GM12878 (cell line): ENCODE measurements at regions not wholly inside any gene's neighbourhood (a gene's known extent, or its start where the extent isn't known, plus 50 kb on each side); places are given as distances from the start of the nearest gene placed in this dataset.

ENCODE experiments used
- ASH2L ChIP-seq: fragments of 300-600, 200-600 bp; sonication (generic); IDR thresholded peaks from 2 replicates; pipeline ENCODE4 v1.6.1; 2017; ENCODE audit warnings: low read depth, mild to moderate bottlenecking, borderline replicate concordance
- ATF3 ChIP-seq: IDR thresholded peaks from 2 replicates; pipeline ENCODE4 v1.6.1; 2011; ENCODE audit warnings: low read depth, mild to moderate bottlenecking, low read length, moderate library complexity, borderline replicate concordance; ENCODE audit errors: extremely low read depth
- ETV6 ChIP-seq, 2 experiments: fragments of 450-650 bp in 1 of 2; IDR thresholded peaks in 1 of 2; conservative IDR thresholded peaks in 1 of 2; 2 replicates each; pipeline ENCODE4 v1.6.1; 2014; ENCODE audit warnings: antibody characterized with exemption in 1 of 2, borderline replicate concordance in 1 of 2, low read depth in 1 of 2, mild to moderate bottlenecking in 1 of 2, moderate library complexity in 1 of 2
- GABPA ChIP-seq: IDR thresholded peaks from 2 replicates; pipeline ENCODE4 v1.6.1; 2014; ENCODE audit warnings: antibody characterized with exemption, low read depth, mild to moderate bottlenecking, inconsistent platforms
- IRF5 ChIP-seq: fragments of 450-650 bp; IDR thresholded peaks from 2 replicates; pipeline ENCODE4 v1.6.1; 2017; ENCODE audit warnings: borderline replicate concordance
- MEF2B ChIP-seq: fragments of 450-650 bp; IDR thresholded peaks from 2 replicates; pipeline ENCODE4 v1.6.1; 2018; ENCODE audit warnings: mild to moderate bottlenecking, moderate library complexity; ENCODE audit not compliant: partially characterized antibody, poor library complexity, severe bottlenecking
- NBN ChIP-seq: fragments of 450-650 bp; IDR thresholded peaks from 2 replicates; pipeline ENCODE4 v1.6.1; 2016
- NFYA ChIP-seq: IDR thresholded peaks from 2 replicates; pipeline ENCODE4 v1.6.1; 2011; ENCODE audit warnings: low read depth, mild to moderate bottlenecking, low read length, improper control_type of control experiment, borderline replicate concordance
- PAX5 ChIP-seq: IDR thresholded peaks from 2 replicates; pipeline ENCODE4 v1.6.1; 2011; ENCODE audit warnings: low read depth, low read length, borderline replicate concordance
- RB1 ChIP-seq: fragments of 450-650 bp; formaldehyde crosslinking; IDR thresholded peaks from 2 replicates; pipeline ENCODE4 v1.6.1; 2017; ENCODE audit warnings: mild to moderate bottlenecking, borderline replicate concordance
- RELA ChIP-seq: fragments of 450-650 bp; IDR thresholded peaks from 2 replicates; pipeline ENCODE4 v1.8.0; 2014; ENCODE audit warnings: borderline replicate concordance; ENCODE audit not compliant: partially characterized antibody
- SMAD1 ChIP-seq: fragments of 450-650 bp; IDR thresholded peaks from 2 replicates; pipeline ENCODE4 v1.6.1; 2018; ENCODE audit warnings: mild to moderate bottlenecking, low read depth; ENCODE audit not compliant: partially characterized antibody
- SMAD5 ChIP-seq: IDR thresholded peaks from 2 replicates; pipeline ENCODE4 v1.6.1; 2016; ENCODE audit warnings: antibody characterized with exemption, low read depth
- SP1 ChIP-seq: IDR thresholded peaks from one replicate; pipeline ENCODE4 v1.6.1; 2011; ENCODE audit warnings: low read depth, low read length
- SREBF2 ChIP-seq: IDR thresholded peaks from 2 replicates; pipeline ENCODE4 v1.6.1; 2012; ENCODE audit warnings: mild to moderate bottlenecking, low read length
- STAT1 ChIP-seq: fragments of 450-650 bp; conservative IDR thresholded peaks from 2 replicates; pipeline ENCODE4 v1.6.1; 2014; ENCODE audit warnings: antibody characterized with exemption, mild to moderate bottlenecking
- YBX1 ChIP-seq: fragments of 450-650 bp; IDR thresholded peaks from 2 replicates; pipeline ENCODE4 v1.6.1; 2016; ENCODE audit warnings: antibody characterized with exemption
- TF ChIP-seq, protein P1 (sequence below): fragments of 450-650 bp; IDR thresholded peaks from 2 replicates; pipeline ENCODE4 v1.6.1; 2017; ENCODE audit warnings: mild to moderate bottlenecking
- TF ChIP-seq, protein P2 (sequence below): IDR thresholded peaks from 2 replicates; pipeline ENCODE4 v1.6.1; 2012; ENCODE audit warnings: low read depth, low read length, improper control_type of control experiment
- TF ChIP-seq, protein P3 (sequence below): fragments of 450-650 bp; IDR thresholded peaks from 2 replicates; pipeline ENCODE4 v1.6.1; 2016; ENCODE audit warnings: mild to moderate bottlenecking, moderate library complexity, borderline replicate concordance
- TF ChIP-seq, protein P4 (sequence below): IDR thresholded peaks from 2 replicates; pipeline ENCODE4 v1.6.1; 2012; ENCODE audit warnings: low read depth, low read length, improper control_type of control experiment

DNA sequence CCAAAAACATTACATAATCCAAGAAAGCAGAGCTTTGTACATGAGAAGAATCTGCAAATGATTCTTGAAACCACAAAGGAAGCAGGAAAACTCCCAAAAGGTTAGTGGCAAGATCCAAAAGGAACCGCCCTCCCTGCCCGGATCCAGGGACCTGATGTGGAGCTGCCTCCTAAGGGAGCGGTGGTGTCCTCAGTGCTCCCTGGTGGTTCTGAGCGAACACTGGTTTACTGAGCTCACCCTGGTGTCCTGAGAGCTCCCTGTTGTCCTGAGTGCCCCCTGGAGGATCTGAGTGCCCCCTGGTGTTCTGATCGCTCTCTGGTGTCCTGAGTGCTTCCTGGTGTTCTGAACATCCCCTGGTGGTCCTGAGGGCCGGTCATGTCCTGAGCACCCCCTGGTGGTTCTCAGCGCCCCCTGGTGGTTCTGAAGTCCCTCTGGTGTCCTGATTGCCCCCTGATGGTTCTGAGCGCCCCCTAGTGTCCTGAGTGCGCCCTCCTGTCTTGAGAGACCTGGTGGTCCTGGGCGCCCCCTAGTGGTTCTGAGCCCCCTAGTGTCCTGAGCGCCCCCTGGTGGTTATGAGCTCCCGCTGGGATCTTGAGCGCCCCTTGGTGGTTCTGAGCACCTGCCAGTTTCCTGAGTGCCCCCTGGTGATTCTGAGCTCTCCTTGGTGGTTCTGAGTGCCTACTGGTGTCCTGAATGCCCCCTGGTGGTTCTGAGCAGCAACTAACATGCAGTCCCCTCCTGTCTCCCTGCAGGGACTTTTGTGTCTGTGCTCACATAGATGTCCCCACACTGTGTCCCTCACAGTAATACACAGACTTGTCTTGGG is 891.1 kb downstream of the TMEM121 start (continued):
- TF ChIP-seq, protein P1, sequence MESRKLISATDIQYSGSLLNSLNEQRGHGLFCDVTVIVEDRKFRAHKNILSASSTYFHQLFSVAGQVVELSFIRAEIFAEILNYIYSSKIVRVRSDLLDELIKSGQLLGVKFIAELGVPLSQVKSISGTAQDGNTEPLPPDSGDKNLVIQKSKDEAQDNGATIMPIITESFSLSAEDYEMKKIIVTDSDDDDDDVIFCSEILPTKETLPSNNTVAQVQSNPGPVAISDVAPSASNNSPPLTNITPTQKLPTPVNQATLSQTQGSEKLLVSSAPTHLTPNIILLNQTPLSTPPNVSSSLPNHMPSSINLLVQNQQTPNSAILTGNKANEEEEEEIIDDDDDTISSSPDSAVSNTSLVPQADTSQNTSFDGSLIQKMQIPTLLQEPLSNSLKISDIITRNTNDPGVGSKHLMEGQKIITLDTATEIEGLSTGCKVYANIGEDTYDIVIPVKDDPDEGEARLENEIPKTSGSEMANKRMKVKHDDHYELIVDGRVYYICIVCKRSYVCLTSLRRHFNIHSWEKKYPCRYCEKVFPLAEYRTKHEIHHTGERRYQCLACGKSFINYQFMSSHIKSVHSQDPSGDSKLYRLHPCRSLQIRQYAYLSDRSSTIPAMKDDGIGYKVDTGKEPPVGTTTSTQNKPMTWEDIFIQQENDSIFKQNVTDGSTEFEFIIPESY: peak; percentile 75; the same call in 1 of the 2 replicates
- no peak for TF ChIP-seq YBX1
- TF ChIP-seq ETV6 (conservative IDR thresholded peaks at IDR 0.05 in 1 of 2, IDR thresholded peaks at IDR 0.05 in 1 of 2; ENCODE audit: borderline replicate concordance in 1 of 2, low read depth in 1 of 2): peak in 1 of 2 experiments; percentile 18; a peak in 1 of 4 replicates
- TF ChIP-seq ASH2L: no peak
- TF ChIP-seq SMAD1: no peak
- TF ChIP-seq, protein P2, sequence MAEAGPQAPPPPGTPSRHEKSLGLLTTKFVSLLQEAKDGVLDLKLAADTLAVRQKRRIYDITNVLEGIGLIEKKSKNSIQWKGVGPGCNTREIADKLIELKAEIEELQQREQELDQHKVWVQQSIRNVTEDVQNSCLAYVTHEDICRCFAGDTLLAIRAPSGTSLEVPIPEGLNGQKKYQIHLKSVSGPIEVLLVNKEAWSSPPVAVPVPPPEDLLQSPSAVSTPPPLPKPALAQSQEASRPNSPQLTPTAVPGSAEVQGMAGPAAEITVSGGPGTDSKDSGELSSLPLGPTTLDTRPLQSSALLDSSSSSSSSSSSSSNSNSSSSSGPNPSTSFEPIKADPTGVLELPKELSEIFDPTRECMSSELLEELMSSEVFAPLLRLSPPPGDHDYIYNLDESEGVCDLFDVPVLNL: no peak
- no peak for TF ChIP-seq IRF5
- peak; percentile 83 for TF ChIP-seq RELA
- TF ChIP-seq MEF2B: peak; percentile 45
- TF ChIP-seq NBN: peak; percentile 93
- TF ChIP-seq, protein P3, sequence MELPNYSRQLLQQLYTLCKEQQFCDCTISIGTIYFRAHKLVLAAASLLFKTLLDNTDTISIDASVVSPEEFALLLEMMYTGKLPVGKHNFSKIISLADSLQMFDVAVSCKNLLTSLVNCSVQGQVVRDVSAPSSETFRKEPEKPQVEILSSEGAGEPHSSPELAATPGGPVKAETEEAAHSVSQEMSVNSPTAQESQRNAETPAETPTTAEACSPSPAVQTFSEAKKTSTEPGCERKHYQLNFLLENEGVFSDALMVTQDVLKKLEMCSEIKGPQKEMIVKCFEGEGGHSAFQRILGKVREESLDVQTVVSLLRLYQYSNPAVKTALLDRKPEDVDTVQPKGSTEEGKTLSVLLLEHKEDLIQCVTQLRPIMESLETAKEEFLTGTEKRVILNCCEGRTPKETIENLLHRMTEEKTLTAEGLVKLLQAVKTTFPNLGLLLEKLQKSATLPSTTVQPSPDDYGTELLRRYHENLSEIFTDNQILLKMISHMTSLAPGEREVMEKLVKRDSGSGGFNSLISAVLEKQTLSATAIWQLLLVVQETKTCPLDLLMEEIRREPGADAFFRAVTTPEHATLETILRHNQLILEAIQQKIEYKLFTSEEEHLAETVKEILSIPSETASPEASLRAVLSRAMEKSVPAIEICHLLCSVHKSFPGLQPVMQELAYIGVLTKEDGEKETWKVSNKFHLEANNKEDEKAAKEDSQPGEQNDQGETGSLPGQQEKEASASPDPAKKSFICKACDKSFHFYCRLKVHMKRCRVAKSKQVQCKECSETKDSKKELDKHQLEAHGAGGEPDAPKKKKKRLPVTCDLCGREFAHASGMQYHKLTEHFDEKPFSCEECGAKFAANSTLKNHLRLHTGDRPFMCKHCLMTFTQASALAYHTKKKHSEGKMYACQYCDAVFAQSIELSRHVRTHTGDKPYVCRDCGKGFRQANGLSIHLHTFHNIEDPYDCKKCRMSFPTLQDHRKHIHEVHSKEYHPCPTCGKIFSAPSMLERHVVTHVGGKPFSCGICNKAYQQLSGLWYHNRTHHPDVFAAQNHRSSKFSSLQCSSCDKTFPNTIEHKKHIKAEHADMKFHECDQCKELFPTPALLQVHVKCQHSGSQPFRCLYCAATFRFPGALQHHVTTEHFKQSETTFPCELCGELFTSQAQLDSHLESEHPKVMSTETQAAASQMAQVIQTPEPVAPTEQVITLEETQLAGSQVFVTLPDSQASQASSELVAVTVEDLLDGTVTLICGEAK: no peak
- TF ChIP-seq SP1: peak; percentile 80
- peak; percentile 99 for TF ChIP-seq ATF3
- peak; percentile 84 for TF ChIP-seq NFYA
- TF ChIP-seq SMAD5: no peak
- TF ChIP-seq GABPA: no peak
- TF ChIP-seq SREBF2: no peak
- TF ChIP-seq, protein P4, sequence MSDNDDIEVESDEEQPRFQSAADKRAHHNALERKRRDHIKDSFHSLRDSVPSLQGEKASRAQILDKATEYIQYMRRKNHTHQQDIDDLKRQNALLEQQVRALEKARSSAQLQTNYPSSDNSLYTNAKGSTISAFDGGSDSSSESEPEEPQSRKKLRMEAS: no peak
- TF ChIP-seq PAX5: peak; percentile 29; the same call in 1 of the 2 replicates
- TF ChIP-seq STAT1: peak; percentile 94
- peak; percentile 98 for TF ChIP-seq RB1
